ENCODE measurements at regions not wholly inside any gene's neighbourhood (a gene's known extent, or its start where the extent isn't known, plus 50 kb on each side); places are given as distances from the start of the nearest gene placed in this dataset.

- ChIA-PET POLR2A (no interaction called here), CTCF (no interaction called here)
- Histone ChIP-seq H3K36me3 (replicated peaks in 1 of 2; ENCODE audit: control extremely low read depth in 1 of 2, control insufficient read depth in 1 of 2, extremely low read depth in 1 of 2, insufficient read depth in 2 of 2, low read length in 1 of 2) (no peaks in the 10 kb centered on the region), H4K20me1 (ENCODE audit: control insufficient read depth, insufficient read depth, low read length, poor library complexity, severe bottlenecking) (no peaks in the 10 kb centered on the region), H3K27ac (ENCODE audit: low read length in 2 of 2) (no peak overlapping the region), H3K4me2 (replicated peaks; ENCODE audit: low read depth, low read length, poor library complexity, severe bottlenecking) (no peak overlapping the region), H3K9me3 (ENCODE audit: control extremely low read depth in 1 of 3, control insufficient read depth in 2 of 3, insufficient read depth in 1 of 3, low read length in 2 of 3) (peaks cover 0 to 5% (median 0%) of the 10 kb centered on the region in 3 donors), H3K79me2 (ENCODE audit: control insufficient read depth, insufficient read depth, low read length) (no peaks in the 10 kb centered on the region), H2AFZ (ENCODE audit: insufficient read depth, low read depth, low read length, poor library complexity, severe bottlenecking) (no peak overlapping the region), H3K4me3 (ENCODE audit: control extremely low read depth in 1 of 5, extremely low read depth in 1 of 5, insufficient read depth in 1 of 5, low read depth in 2 of 5, low read length in 4 of 5) (no peak overlapping the region), H3K9ac (ENCODE audit: low read length) (no peak overlapping the region), H3K27me3 (replicated peaks in 1 of 4; ENCODE audit: control extremely low read depth in 1 of 4, control insufficient read depth in 3 of 4, insufficient read depth in 4 of 4, low read length in 3 of 4) (no peaks in the 10 kb centered on the region), H3K4me1 (ENCODE audit: control insufficient read depth in 2 of 2, insufficient read depth in 2 of 2, low read length in 2 of 2) (no peaks in the 10 kb centered on the region)
- WGBS (ENCODE audit: insufficient coverage): 91% methylated on average over 18 of the region's 18 CpGs
- Mint-ChIP-seq H3K27ac (no peak overlapping the region), H3K4me1 (no peaks in the 10 kb centered on the region), H3K9me3 (ENCODE audit: insufficient read depth) (no peaks in the 10 kb centered on the region), H3K4me3 (peak overlapping the region; percentile 49), H3K27me3 (no peaks in the 10 kb centered on the region)
- no peak for TF ChIP-seq CTCF (IDR thresholded peaks at IDR 0.05)
- ATAC-seq (ENCODE audit: low read depth) (peak; percentile 10), DNase-seq (no peak)
- intact Hi-C loops (cut with micrococcal nuclease): no loop called here
Observed at GRCh38 chr2:121902171-121902591, 146.7 kb downstream of the TSN start.

GRCh38 chr2:121902616-121903015 lies 147.2 kb downstream of the TSN start:
- H3K4me1 Mint-ChIP-seq: no peaks in the 10 kb centered on the region
- ChIA-PET CTCF (no interaction called here), POLR2A (no interaction called here)
- no peak overlapping the region for H2AFZ ChIP-seq (ENCODE audit: insufficient read depth, low read depth, low read length, poor library complexity, severe bottlenecking)
- no peaks in the 10 kb centered on the region for H3K9me3 Mint-ChIP-seq (ENCODE audit: insufficient read depth)
- H4K20me1 ChIP-seq (ENCODE audit: control insufficient read depth, insufficient read depth, low read length, poor library complexity, severe bottlenecking): no peaks in the 10 kb centered on the region
- no peak overlapping the region for H3K9ac ChIP-seq (ENCODE audit: low read length)
- H3K27ac Mint-ChIP-seq: no peak overlapping the region
- H3K4me3 Mint-ChIP-seq: peak overlapping the region; percentile 49
- no peak for TF ChIP-seq CTCF (IDR thresholded peaks at IDR 0.05)
- TF ChIP-seq EZH2 (IDR thresholded peaks at IDR 0.05; ENCODE audit: borderline replicate concordance, insufficient read depth, low read depth, low read length, poor library complexity, severe bottlenecking): no peak
- H3K79me2 ChIP-seq (ENCODE audit: control insufficient read depth, insufficient read depth, low read length): no peaks in the 10 kb centered on the region
- DNase-seq (no peak), ATAC-seq (ENCODE audit: low read depth) (no peak)
- no peaks in the 10 kb centered on the region for H3K27me3 Mint-ChIP-seq
- no peaks in the 10 kb centered on the region for H3K36me3 ChIP-seq (replicated peaks in 1 of 2; ENCODE audit: control extremely low read depth in 1 of 2, control insufficient read depth in 1 of 2, extremely low read depth in 1 of 2, insufficient read depth in 2 of 2, low read length in 1 of 2)
- no peaks in the 10 kb centered on the region for H3K27me3 ChIP-seq (replicated peaks in 1 of 4; ENCODE audit: control extremely low read depth in 1 of 4, control insufficient read depth in 3 of 4, insufficient read depth in 4 of 4, low read length in 3 of 4)
- H3K4me3 ChIP-seq (ENCODE audit: control extremely low read depth in 1 of 5, extremely low read depth in 1 of 5, insufficient read depth in 1 of 5, low read depth in 2 of 5, low read length in 4 of 5): no peak overlapping the region
- H3K4me2 ChIP-seq (replicated peaks; ENCODE audit: low read depth, low read length, poor library complexity, severe bottlenecking): no peak overlapping the region
- H3K27ac ChIP-seq (ENCODE audit: low read length in 2 of 2): no peak overlapping the region
- no peaks in the 10 kb centered on the region for H3K4me1 ChIP-seq (ENCODE audit: control insufficient read depth in 2 of 2, insufficient read depth in 2 of 2, low read length in 2 of 2)
- H3K9me3 ChIP-seq (ENCODE audit: control extremely low read depth in 1 of 3, control insufficient read depth in 2 of 3, insufficient read depth in 1 of 3, low read length in 2 of 3): peaks cover 0 to 7% (median 0%) of the 10 kb centered on the region in 3 donors
- 81% methylated on average over 9 of the region's 13 CpGs for WGBS (ENCODE audit: insufficient coverage)
- intact Hi-C loops (cut with micrococcal nuclease): no loop called here
